Fibroblast of skin of scalp (primary cell): ENCODE measurements at regions not wholly inside any gene's neighbourhood (a gene's known extent, or its start where the extent isn't known, plus 50 kb on each side); places are given as distances from the start of the nearest gene placed in this dataset.

ENCODE experiments used
- DNase-seq: peaks from one replicate; pipeline ENCODE4 v3.0.0-alpha.2; 2013

DNA sequence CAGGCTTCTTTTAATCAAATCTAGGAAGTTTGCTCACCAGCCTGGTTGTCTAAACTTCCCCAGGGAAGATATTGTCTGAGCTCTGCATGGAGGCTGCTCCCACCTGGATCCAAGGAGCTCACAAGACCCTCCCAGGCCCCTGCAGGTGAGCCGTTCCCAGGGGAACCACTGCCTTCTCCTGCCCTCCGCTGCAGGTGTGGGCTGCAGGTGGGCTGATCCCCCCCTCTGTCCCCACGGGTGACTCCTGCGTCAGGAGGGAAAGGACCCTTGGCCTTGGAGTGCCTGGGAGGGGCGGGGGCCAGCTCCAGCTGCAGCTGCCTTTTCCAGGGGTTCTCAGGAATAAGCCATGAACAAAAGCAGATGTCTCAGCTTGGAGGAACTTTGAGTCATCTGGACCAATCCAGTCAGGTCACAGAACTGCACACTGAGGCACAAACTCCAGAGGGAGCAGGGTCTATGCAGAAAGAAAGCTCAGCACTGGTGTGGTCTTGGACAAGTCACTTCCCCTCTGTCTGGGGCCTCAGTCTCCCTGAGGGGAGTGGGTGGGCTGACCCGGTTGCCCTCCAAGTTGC is 246.6 kb upstream of the RTL1 start:
- no peak for DNase-seq

DNA sequence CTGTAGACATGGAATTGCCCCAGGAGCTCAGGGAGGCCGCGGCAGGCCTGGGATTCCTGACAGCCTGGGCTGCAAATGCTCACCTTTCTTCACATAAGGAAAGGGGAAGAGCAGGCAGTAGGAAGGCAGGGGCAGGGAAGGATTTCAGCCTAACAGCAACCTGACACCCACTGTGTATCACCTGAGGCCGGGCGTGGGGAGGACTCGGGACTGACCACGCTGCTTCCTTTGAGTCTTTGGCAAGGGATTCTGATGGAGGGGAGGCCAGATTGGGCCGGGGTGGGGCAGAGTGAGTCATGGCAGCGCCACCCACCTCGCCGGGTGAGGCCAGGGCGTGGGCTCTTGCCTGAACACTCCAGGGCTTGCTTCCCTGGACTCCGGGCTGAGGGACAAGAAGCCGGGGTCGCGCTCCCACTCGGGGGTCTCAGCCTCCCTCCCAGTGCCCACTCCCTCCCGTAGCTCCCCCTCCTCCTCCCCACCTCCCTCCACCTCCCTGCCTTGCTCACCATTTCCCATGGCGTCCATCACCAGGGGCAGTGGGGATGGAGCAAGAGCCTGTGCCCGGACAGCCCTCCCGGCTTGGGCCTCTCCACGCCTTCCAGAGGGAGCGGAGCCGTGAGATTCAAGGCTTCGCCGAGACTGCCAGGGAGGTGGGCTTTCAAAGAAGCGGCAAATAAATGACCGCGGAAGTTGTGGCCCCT is 247.9 kb upstream of the RTL1 start:
- no peak for DNase-seq

DNA sequence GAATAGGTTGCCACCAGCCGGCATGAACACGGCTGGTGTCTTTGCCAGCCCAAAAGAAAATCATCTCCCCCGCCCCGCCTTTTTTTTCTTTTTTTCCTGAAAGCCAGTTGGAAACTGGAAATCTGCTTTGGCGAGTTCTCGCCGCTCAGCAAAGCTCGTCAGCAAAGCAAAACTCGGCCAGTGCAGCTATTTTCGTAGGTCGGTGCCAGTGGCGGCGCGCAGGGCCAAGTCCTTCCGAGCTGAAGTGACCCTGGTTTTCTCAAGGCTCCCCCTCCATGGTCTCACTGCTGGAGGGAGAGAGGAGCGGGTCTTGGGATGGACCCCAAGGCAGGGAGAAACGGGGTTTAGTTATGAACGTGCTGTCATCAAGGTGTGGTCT is 248.4 kb upstream of the RTL1 start:
- no peak for DNase-seq

DNA sequence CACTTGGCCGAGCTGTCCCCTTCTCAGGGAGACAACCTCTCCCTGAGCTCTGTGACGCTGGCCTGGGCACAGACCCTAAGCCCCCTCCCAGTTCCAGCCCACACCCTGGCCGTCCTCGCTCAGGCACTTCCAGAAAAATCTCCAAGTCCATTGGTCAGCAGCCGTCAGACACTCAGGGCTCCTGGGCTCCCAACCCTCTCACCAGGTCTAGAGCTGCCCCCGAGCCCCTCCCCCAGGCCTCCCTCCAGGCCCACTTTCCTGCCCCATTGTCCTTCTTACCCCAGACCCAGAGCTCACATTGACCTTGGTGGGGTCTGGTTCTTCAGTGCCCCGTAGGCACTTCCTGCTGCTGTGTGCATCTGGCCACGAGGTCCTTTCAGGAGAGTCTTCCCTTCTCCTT is 249.3 kb upstream of the RTL1 start:
- no peak for DNase-seq

DNA sequence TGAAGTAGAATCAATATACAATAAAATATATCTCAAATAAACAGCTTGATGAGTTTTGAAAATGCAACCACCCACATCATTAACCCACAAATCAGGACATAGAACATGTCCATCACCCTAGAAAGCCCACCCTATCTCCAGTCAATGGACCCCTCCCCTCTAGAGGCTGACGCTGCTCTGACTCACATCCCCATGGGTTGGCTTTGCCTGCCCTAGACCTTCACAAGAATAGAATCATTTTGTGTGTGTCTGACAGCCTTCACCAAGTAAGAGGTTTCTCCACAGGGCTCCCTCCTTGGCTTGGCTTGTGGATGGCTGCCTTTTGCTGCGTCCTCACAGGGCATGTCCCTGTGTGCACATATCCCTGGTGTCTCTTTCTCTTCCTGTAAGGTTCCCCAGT is 250.2 kb upstream of the RTL1 start:
- no peak for DNase-seq

DNA sequence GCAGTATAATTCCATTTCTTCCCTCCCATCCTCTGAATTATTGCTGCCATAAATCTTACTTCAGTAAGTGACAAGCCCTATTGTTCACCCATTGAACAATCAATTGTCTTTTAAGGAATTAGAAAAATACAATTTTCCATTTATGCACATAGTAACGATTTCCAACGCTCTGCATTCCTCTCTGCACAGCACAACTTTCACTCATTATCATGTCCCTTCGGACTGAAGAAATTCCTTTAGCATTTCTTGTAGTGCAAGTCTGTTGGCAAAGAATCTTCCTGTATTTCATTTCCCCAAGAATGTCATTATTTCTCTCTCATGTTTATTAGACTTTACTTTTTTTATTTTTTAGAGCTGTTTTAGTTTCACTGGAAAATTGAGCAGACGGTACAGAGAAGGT is 252.1 kb upstream of the RTL1 start:
- DNase-seq = no peak

DNA sequence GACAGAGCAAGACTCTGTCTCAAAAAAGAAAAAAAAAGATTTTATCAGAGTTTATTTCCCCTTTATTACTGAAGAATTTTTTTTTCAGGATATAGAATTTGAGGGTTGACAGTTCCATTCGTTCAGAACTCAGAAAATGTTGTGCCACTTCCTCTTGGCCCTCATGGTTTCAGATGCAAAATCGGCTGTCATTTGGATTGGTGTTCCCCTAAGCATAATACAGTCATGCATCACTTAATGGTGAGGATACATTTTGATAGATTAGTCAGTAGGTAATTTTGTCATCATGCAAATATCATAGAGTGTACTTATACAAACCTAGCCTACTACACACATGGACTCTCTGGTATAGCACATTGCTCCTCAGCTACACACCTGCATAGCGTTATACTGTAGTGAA is 263.9 kb upstream of the RTL1 start:
- no peak for DNase-seq

DNA sequence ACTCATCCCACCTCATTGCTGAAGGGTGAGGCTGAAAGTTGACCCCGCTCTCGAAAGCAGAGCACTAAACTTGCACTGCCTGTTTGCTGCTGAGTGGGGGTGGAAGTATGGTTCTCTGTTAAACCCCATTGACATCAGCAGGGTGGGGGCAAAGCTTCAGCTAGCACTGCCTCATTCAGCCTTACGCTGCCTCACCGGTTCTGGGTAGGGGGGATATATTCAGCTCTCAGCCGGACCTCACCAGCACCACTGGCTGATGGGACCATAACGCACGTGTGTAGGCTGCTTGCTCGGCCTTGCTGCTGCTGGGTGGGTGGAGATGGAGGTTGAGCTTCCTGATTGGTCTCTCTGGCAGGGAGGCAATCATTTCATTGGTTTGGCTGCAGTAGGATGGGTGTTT is 265.7 kb upstream of the RTL1 start:
- no peak for DNase-seq

DNA sequence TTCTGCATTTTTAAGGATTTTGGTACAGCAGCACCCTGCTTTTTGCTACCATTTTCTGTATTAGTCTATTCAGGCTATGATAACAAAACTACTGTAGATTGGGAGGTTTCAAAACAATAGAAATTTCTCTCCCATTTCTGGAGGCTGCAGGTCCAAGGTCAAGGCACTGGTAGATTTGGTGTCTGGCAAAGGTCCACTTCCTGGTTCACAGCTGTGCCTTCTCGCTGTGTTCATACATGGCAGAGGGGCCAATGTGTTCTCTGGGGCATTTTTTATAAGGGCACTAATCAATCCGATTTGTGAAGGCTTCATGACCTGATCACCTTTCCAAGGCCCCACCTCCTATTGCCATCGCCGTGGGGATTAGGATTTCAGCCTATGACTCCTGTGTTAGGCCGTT is 268.1 kb upstream of the RTL1 start:
- no peak for DNase-seq

DNA sequence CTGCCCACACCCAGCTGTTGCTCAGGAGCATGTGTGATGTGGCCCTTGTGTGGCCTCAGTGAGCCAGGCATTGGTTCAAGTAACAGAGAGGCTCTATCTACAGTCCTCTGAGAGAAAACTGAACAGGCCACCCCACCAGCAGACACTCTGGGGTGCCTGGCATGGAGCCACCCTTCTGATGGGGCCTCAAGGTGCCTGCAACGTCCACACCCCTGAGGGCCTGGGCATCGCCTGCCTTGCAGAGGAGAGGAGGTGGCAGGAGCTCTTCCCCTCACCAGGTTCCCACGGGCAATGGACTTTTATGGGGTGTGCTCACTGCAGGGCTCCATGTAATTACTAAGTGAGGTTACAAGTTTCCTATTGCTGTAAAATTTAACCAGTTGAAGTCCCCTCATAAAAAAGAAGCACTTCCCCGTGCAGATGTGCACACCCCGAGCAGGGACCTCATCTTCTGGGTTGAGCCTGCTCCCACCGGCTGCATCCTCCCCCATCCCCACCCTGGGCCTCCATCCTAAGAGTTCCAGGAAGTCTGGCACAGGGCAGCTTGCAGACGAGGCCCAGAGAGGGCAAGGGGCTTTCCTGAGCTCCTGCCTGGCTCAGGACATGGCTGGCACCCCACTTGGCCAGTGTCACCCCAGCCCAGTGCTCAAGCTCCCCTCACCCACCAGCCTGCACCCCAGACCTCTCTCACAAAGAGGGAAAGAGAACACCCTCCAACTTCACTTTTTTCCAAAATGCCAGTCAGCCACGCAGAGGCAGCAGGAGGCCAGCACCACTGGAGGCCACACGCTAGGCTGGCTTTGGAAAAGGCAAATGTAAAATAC is 270.4 kb upstream of the RTL1 start:
- DNase-seq = no peak

DNA sequence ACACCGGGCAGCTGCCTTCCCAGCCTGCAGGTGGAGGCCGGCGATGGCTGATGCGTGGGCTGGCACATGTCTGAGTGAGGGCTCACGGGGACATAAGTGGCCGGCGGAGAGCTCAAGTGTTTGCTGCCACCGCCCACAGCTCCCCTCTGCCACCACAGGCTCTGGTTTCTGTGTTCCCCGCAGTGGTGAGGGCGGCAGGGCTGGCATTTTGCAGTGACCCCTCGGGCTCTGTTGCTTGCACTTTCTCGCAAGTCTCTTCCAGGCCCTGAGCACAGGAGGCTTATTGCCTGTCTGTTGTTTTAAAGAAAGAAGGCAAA is 271.0 kb upstream of the RTL1 start:
- DNase-seq = no peak

DNA sequence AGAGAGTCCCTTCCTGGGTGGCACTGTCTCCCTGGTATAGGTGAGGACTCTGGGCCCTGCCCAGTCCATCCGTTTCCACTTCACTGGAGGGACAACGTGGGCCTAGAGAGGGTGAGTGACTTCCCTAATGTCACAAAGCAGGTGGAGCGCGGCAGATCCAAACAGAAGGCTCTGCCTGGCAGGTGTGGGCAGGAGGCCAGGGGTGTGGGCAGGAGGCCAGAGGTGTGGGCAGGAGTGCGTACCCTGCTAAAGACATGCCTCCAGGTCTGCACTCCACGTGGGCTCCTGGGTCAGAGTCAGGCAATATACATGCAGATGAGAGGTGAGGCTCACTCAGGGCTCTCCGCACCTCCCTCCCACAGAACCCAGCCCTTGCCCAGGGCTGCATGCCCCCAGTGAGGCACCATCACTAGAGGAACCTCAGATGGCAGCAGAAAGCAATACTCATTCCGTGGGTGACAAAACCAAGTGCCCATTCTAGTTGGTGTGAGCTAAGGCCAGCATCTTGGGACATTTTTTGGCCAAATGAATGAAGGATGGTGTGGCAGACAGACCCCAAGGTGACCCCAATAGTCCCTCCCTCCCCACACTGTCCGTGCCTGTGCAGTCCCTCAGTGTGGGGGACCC is 271.6 kb upstream of the RTL1 start:
- DNase-seq = no peak

DNA sequence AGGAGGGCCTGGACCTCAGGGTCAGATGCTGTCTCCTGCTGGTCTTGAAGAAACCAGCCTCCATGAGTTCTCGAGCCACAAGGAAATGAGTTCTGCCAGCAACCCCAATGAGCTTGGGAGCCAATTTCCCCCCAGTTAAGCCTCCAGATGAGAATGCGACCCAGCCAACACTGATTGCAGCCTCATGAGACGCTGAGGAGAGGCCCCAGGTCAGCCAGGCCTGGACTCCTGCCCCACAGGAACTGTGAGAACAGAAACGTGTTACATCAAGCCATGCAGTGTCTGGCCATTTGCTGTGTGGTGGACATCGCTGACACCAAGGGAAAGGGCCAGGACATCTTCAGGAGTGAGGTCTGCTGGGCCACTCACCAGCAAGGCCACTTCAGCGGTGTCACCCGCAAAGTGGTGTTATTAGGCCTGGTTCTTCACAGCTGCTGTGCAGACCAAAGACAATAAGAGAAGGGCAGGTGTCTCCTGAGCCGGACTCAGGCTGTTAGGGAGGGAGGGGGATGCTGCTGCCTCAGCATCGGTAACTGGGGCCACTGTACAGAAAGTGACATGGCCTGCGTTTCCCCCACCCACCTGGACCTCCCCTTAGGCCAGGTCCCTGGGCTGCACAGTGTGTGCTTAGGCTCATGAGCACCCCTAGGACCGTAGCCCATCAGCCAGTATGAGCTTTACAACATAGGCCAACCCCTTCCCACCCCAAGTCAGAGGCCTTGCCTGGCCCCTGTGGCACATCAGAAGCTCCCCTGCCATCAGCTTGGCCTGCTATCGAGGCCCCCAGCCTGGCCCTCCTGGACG is 272.4 kb upstream of the RTL1 start:
- DNase-seq = no peak

DNA sequence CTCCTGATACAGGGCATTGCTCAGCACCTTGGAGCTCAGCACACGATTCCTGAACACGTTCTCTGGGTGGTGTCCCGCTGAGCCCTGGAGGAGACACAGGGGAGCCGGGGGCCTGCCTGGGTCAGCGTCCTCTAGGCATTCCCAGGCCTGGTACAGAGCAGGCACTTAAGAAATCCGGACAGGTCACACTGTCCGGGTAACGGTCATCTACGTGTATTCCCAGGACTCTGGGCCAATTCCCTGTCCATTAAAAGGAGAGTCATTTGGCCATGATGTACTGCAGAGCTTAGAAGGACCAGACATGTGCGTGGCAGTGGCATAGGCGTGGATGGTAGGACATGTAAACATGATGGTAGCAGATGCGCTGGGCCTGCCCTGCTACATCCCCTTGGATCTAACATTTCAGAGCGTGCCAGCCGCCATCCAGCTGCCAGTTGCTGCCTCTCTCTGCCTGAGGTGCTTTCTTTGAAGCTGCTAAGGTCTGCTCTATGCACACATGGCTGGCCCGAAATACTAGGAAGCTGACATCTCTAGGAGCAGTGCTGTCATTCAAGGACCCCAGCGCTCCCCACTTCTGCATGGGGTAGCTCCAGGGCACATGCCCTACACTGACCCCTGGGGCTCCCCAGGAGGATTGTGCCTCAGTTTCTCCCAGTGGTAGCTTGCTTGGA is 273.1 kb upstream of the RTL1 start:
- no peak for DNase-seq

DNA sequence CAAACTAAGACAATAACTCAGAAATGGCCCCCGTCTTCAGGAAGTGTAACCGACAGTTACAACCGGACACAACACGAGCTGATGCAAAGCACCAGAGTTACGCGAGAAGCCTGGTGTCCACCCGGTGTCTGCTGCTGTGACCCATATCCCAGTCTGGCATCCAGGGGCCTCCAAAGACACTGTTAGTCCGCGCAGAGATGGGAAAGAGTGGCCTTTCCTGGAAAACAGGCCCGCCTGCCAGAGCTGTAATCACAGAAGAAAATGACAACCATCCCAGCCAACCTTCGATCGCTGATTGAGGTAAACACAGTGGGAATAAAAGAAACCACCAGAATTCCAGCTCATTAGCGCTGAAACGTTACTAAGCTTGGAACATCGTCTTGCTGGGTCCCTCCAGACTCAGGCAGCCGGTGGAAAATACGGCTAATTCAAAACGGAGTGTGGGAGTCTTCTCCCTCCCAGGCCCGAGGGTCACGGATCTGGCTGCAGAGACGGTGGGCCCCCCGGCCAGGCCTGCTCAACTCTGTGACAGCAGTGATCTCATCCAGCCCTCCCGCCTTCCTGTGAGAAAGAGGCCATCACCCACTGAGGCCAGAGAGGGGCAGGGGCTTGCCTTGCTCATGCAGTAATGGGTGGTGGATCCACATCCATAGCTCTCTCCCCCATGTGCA is 273.9 kb upstream of the RTL1 start:
- no peak for DNase-seq

DNA sequence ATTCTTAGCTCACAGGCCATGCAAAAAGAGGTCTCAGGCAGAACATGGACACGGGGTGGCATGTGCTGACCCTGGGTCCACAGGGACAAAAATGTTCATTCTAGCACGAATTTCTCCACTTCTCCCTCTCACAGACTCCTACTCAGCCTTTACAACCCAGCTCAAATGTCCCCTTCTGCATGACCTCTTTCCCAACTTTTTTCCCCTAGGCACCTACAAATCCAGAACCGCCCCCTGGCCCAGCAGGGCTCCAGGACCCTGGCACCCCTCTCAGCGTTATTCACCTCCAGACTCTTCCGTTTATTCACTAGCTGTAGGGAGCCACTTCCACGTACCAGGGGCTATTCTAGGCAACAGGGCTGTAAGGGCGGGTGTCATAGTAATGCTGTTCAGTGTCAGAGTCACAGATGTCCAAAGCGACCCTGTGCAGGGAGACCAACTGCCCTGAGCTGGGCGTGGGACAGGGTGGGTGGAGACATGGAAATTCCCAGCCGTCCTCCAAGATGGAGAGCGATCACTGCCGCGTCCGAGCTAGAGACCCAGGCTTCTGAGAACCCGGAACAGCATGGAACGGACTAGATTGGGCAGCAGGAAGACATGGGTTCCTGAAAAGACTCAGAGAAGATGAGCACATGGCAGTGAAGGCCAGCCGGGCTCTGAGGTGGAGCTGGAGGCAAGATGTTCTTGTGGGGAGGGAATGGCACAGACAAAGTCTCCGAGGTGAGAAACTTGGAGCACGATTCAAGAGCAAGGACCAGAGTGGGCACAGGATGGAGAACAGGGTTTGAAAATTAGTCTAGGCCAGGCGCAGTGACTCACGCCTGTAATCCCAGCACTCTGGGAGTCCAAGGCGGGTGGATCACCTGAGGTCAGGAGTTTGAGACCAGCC is 274.9 kb upstream of the RTL1 start:
- DNase-seq = no peak

DNA sequence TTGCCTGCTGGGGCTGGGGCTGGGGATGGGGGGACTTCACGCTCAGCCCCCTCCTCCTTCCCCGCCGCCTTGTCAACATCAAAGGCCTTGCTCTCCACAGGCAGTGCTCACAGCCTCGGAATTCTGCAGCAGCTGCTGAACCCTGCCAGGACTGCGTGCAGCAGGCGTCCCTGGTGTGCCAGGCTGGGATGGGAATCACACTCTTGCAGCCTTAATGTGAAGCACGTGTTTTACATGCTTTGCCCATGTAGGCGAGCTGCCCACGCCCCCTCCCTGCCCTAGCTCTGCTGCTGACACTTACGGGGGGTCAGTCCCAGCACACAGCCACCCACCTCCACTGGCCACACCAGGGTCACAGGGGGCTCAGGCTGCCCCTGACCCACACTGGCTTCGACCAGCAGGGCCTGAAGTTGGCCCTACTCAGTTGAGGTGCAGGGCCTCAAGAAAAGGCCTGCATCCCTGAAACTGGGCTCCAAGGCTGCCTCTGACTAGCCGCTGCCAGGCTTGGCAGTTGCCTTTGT is 276.2 kb upstream of the RTL1 start:
- DNase-seq = no peak

DNA sequence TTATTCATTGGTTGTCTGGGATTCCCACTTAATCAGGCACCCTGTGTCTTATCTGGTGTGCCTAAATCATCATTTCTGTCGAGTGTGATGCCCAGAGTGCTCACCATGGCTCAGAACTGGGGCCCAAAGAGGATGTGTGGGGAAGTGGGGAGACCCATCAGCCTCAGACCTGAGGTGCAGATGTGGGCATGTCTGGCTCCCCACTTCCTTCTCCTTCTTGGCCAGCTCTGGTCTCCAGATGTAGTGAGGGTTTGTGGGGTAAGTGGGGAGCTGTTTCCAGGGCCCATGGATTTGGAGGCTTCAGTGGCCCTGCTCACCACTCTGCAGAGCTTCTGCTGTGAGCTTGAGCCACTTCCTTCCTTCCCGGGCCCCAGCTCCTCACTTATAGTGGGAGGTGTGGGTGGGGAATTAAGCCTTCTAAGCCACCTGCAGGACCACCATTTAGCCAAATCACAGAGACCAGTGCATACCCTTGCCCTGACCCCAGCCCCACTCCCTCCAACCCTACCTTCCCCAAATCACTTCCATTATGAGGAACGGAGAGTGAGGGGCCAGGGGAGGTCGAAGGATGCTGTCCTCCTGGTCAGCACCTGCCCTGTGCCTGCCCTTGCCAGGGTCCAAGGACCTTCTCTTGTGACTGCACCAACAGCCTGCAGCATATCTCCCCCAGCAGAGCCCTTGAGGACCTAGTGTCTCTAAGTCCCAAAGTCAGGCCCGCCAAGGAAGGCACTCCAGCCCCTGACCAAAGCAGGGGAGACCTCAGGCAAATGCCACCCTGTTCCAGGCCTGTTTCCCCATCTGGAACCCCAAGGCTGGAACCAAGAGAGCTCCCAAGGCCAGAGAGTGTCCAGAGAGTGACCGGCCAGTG is 278.2 kb upstream of the RTL1 start:
- no peak for DNase-seq

DNA sequence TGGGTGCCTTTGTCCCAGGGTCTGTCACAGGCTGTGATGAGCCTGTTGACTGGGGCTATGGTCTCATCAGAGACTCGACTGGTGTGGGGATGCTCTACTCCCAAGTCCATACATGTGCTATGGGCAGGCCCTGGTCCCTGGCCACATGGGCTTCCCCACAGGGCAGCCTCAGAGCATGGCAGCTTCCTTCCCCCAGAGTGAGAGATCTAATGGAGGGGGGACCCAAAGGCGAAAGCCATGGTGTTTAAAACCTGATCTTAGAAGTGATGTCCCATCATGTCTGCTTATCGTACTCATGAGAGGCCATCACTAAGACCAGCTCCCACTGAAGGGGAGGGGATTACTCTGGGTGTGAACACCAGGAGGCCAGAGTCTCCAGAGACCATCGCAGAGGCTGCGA is 279.0 kb upstream of the RTL1 start:
- DNase-seq = no peak
